ENCODE measurements at regions not wholly inside any gene's neighbourhood (a gene's known extent, or its start where the extent isn't known, plus 50 kb on each side); places are given as distances from the start of the nearest gene placed in this dataset.

GRCh38 chr2:236675051-236675450 lies 105.4 kb downstream of the ACKR3 start:
- no peak for FAIRE-seq

More at GRCh38 chr2:236675051-236675450, 105.4 kb downstream of the ACKR3 start:
- Histone ChIP-seq H3K27me3 (replicated peaks in 1 of 4; ENCODE audit: control insufficient read depth in 3 of 4, extremely low read depth in 1 of 4, insufficient read depth in 3 of 4, low read length in 3 of 4) (no peaks in the 10 kb centered on the region), H3K4me3 (ENCODE audit: extremely low read depth in 1 of 4, insufficient read depth in 2 of 4, low read depth in 3 of 4, low read length in 4 of 4) (no peak overlapping the region), H3K4ac (replicated peaks; ENCODE audit: insufficient read length, low read depth, low read length) (no peak overlapping the region), H2AK5ac (ENCODE audit: low read depth, low read length) (no peak overlapping the region), H2BK15ac (ENCODE audit: low read length) (no peak overlapping the region), H3K18ac (ENCODE audit: extremely low read depth, low read length) (no peak overlapping the region), H3K56ac (replicated peaks; ENCODE audit: insufficient read length, low read depth, low read length) (no peak overlapping the region), H3K79me2 (ENCODE audit: control insufficient read depth in 1 of 2, insufficient read depth in 2 of 2, low read length in 2 of 2) (no peaks in the 10 kb centered on the region), H3K23me2 (ENCODE audit: low read depth, low read length) (no peaks in the 10 kb centered on the region), H3K9ac (replicated peaks in 1 of 4; ENCODE audit: extremely low read depth in 1 of 4, low read depth in 3 of 4, low read length in 3 of 4) (no peak overlapping the region), H3K4me1 (replicated peaks in 1 of 4; ENCODE audit: control insufficient read depth in 3 of 4, insufficient read depth in 4 of 4, low read length in 3 of 4) (peaks cover 0 to 4% (median 0%) of the 10 kb centered on the region in 4 experiments; a peak in 1 of 7 replicates), H4K5ac (ENCODE audit: insufficient read length, low read depth, low read length) (no peak overlapping the region), H4K8ac (ENCODE audit: extremely low read depth, insufficient read depth, low read length) (no peak overlapping the region), H4K91ac (replicated peaks; ENCODE audit: insufficient read length, low read length) (no peak overlapping the region), H3K79me1 (ENCODE audit: low read depth, low read length) (no peaks in the 10 kb centered on the region), H2BK12ac (ENCODE audit: low read depth, low read length) (no peak overlapping the region), H3K27ac (ENCODE audit: low read depth, low read length) (no peak overlapping the region), H3K4me2 (ENCODE audit: insufficient read depth in 1 of 2, low read depth in 2 of 2, low read length in 2 of 2) (no peak overlapping the region), H3K36me3 (ENCODE audit: control insufficient read depth in 2 of 4, insufficient read depth in 4 of 4, low read length in 3 of 4) (no peaks in the 10 kb centered on the region; a peak in 1 of 8 replicates), H2AFZ (ENCODE audit: low read length) (no peak overlapping the region), H4K20me1 (replicated peaks in 1 of 2; ENCODE audit: control insufficient read depth in 1 of 2, insufficient read depth in 2 of 2, low read length in 2 of 2) (peaks cover 0 to 4% of the 10 kb centered on the region in 2 experiments), H2BK120ac (replicated peaks; ENCODE audit: low read depth, low read length) (no peak overlapping the region), H2BK5ac (ENCODE audit: low read depth, low read length) (no peak overlapping the region), H3K9me3 (ENCODE audit: insufficient read depth in 2 of 2, low read depth in 1 of 2, low read length in 1 of 2) (peaks cover 10 to 14% of the 10 kb centered on the region in 2 experiments), H3K14ac (ENCODE audit: insufficient read length) (no peak overlapping the region), H2BK20ac (ENCODE audit: low read length) (no peak overlapping the region), H3K23ac (ENCODE audit: insufficient read length) (no peak overlapping the region)
- no peak for DNase-seq (ENCODE audit: low read depth in 1 of 2, low spot score in 2 of 2)
- 95% methylated on average over 4 of the region's 4 CpGs; no CpG with 5 or more reads in 1 of the 2 experiments for WGBS, 2 experiments (ENCODE audit: extremely low coverage in 1 of 2, insufficient coverage in 1 of 2, insufficient read length in 1 of 2, insufficient replicate concordance in 2 of 2, low coverage in 1 of 2, low lambda C conversion rate in 2 of 2, missing lambda C conversion rate in 1 of 2)
- no peak for TF ChIP-seq JUND (IDR thresholded peaks at IDR 0.05; ENCODE audit: low read length)
- TF ChIP-seq TAF7 (optimal IDR thresholded peaks at IDR 0.05; ENCODE audit: borderline replicate concordance, low read depth, low read length) = no peak
- TF ChIP-seq CREB1 (IDR thresholded peaks at IDR 0.05) = no peak
- no peak for TF ChIP-seq RNF2 (IDR thresholded peaks at IDR 0.05; ENCODE audit: borderline replicate concordance, low read depth, low read length, missing control alignments, poor library complexity, severe bottlenecking)
- no peak for TF ChIP-seq TEAD4 (IDR thresholded peaks at IDR 0.05; ENCODE audit: low read depth, low read length)
- TF ChIP-seq SP2 (IDR thresholded peaks at IDR 0.05; ENCODE audit: low read length) = no peak
- ChIA-PET POLR2A (ENCODE audit: partially characterized antibody) (no interaction called here), CTCF (ENCODE audit: partially characterized antibody) (no interaction called here)

Measured in H1 (cell line).